Tibial nerve (tissue), 4 donors: ENCODE measurements at regions not wholly inside any gene's neighbourhood (a gene's known extent, or its start where the extent isn't known, plus 50 kb on each side); places are given as distances from the start of the nearest gene placed in this dataset.

Source experiments
- EP300 ChIP-seq, 2 donors: sonication (generic); formaldehyde crosslinking; IDR thresholded peaks; one replicate each; pipeline ENCODE4 v1.6.1; 2017; ENCODE audit warnings: antibody characterized with exemption in 2 of 2, mild to moderate bottlenecking in 1 of 2
- TF ChIP-seq, protein P1 (sequence below), 5 experiments: fragments of 200-600 bp in 3 of 5; fragments of 450-650 bp in 2 of 5; sonication (generic) in 3 of 5; IDR thresholded peaks; one replicate each; pipeline ENCODE4 v1.5.1; 2016 to 2019; ENCODE audit warnings: antibody characterized with exemption in 5 of 5, mild to moderate bottlenecking in 3 of 5, moderate library complexity in 2 of 5

DNA sequence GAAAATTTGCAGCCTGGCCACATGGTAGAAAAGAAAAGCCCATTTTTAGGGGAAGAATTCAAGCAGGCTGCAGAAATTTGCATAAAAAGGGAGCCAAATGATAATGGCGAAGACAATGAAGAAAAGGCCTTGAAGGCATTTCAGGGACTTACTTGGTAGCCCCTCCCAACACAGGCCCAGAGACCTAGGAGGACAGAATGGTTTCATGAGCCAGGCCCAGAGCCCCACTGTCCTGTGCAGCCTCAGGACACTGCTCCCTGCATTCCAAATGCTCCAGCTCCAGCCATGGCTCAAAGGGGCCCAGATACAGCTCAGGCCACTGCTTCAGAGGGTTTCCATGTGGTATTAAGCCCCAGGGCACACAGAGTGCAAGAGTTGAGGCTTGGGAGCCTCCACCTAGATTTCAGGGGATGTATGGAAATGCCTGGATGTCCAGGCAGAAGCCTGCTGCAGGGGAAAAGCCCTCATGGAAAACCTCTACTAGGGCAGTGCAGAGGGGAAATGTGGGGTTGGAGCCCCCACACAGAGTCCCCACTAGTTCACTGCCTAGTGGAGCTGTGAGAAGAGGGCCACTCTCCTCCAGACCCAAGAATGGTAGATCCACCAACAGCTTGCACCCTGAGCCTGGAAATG, 271.7 kb upstream of the KLF3 start:
- TF ChIP-seq, protein P1, sequence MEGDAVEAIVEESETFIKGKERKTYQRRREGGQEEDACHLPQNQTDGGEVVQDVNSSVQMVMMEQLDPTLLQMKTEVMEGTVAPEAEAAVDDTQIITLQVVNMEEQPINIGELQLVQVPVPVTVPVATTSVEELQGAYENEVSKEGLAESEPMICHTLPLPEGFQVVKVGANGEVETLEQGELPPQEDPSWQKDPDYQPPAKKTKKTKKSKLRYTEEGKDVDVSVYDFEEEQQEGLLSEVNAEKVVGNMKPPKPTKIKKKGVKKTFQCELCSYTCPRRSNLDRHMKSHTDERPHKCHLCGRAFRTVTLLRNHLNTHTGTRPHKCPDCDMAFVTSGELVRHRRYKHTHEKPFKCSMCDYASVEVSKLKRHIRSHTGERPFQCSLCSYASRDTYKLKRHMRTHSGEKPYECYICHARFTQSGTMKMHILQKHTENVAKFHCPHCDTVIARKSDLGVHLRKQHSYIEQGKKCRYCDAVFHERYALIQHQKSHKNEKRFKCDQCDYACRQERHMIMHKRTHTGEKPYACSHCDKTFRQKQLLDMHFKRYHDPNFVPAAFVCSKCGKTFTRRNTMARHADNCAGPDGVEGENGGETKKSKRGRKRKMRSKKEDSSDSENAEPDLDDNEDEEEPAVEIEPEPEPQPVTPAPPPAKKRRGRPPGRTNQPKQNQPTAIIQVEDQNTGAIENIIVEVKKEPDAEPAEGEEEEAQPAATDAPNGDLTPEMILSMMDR (IDR thresholded peaks at IDR 0.05), result no peak
- no peak for TF ChIP-seq EP300 (IDR thresholded peaks at IDR 0.05)
